GM19351 (cell line): ENCODE measurements at regions not wholly inside any gene's neighbourhood (a gene's known extent, or its start where the extent isn't known, plus 50 kb on each side); places are given as distances from the start of the nearest gene placed in this dataset.
"Not testable (repeated sequence)": the region's sequence is repeated elsewhere in the genome, so short reads cannot be mapped to it uniquely, and the experiment has no call there.

Experiments
- ATAC-seq: cut with Tn5 transposase; IDR thresholded peaks from one replicate; pipeline ENCODE4 v1.9.1; 2021; ENCODE audit warnings: mild to moderate bottlenecking, moderate library complexity; ENCODE audit not compliant: unreplicated experiment

DNA sequence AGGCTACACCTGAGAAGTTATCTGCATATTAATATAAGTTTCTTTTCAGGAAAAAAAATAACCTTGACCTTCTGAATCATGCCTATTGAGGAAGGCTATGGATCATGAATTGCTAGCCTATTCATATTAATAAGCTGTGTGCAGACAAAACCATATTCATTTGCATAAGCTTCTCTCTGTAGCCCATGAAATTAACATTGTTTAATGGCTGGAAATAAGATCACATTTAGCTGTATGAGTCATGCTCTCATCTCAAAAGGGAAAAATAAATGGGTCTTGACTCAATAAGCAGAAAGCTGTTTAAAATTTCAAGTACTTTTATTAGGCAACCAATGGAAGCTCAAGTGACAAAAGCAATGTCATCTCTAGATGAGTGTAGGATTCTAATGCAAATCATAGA lies 330.0 kb upstream of the DEPDC1 start:
- ATAC-seq = no peak

DNA sequence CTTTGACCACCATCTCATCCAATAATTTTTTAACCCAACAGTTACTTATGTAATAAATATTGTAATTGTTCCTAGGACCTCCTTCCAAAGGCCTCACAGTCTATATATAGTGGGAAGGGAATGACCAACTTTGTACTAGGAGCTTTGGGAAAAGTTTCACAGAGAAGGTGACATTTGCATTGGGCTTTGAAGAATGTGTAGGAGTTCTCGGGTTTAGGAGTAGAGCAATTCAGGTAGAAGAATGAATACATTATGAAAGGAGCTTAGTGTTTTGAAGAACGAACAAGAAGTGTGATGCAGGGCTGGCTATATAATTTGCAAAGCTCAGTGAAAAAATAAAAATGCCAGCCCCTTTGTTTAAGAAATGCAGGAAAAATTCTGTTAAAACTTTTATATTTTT lies 330.4 kb upstream of the DEPDC1 start:
- no peak for ATAC-seq

DNA sequence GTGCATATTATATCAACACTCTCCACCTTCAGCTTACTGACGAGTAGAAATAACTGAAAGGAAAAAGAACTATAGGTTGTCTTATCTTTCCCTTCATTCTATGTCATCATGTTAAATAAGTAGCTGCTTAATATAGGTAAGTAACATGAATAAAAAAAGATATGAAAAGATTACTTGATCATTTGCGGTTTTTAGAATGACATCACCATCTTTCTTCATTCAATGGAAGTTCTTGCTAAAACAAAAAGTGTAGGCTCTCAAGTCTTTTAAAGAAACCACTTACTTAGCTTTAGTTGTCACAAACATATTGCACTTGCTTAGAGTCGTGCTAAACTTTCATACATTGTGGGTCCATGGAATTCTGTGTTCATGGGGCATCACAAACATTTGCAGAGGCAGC lies 331.1 kb upstream of the DEPDC1 start:
- no peak for ATAC-seq

DNA sequence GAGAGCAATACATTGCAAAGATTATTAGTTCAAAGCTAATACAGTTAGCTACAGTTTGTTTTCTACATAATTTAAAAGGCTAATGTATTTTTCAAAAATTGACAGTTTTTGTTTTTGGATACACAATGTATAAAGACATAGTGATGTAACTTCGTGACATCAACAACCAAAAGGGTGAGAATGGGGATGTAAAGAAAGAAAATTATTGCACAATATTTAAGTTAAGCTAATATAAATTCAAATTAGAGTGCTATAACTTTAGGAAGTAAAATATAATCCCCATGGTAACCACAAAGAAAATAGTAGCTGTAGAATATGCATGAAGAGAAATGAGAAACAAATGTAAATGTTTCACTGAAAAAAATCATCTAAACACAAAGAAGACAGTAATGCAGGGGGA lies 334.4 kb upstream of the DEPDC1 start:
- no peak for ATAC-seq

DNA sequence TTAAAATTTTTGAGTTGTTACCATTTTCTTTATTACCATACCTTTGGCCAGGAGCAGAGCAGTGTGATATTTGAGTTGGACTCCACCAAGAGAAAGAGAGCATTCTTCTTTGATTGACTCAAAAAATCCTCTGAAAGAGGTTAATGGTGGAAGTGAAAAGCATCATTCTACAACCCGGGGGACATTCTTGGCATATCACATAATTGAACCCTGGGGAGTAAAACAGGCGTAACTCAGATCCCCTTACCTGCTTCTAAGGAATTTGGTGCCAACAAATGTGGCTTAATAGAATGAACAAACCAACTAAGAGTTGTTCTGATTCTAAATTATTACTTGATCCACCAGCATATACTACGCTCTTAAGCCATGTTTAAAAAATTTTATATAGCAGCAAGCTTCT lies 351.1 kb upstream of the DEPDC1 start:
- no peak for ATAC-seq

DNA sequence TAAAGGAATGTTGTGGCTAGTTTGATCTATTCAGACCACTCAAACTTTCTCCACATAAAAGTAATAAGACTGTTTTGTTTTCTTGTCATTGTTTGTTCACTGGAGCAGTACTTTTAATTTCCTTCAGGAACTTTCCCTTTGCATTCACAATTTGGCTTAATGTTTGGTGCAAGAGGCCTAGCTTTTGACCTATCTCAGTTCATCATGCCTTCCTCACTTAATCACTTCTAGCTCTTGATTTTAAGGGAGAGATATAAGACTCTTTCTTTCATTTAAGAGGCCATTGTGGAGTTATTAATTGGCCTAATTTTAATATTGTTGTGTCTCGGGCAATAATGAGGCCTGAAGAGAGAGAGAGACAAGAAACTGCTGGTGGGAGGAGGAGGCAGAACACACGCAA lies 371.7 kb upstream of the DEPDC1 start:
- ATAC-seq = no peak

DNA sequence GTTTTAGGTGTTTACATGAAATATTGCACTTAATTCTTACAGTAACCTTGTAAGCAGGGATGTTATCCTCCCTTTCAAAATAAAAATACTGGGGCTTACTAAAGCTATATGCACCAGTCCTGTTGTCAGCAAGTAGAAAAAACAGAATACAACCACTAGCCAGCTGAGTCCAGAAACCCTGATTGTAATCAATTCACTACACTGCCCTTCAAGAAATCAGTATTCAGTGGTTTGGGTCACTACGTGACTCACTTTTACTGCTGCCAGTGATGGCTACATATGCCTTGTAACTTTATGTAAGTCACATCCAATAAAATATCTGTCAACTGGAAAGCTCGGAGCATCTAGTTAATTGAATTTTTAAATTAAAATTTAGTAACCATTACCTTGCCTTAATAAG lies 376.3 kb upstream of the DEPDC1 start:
- no peak for ATAC-seq

DNA sequence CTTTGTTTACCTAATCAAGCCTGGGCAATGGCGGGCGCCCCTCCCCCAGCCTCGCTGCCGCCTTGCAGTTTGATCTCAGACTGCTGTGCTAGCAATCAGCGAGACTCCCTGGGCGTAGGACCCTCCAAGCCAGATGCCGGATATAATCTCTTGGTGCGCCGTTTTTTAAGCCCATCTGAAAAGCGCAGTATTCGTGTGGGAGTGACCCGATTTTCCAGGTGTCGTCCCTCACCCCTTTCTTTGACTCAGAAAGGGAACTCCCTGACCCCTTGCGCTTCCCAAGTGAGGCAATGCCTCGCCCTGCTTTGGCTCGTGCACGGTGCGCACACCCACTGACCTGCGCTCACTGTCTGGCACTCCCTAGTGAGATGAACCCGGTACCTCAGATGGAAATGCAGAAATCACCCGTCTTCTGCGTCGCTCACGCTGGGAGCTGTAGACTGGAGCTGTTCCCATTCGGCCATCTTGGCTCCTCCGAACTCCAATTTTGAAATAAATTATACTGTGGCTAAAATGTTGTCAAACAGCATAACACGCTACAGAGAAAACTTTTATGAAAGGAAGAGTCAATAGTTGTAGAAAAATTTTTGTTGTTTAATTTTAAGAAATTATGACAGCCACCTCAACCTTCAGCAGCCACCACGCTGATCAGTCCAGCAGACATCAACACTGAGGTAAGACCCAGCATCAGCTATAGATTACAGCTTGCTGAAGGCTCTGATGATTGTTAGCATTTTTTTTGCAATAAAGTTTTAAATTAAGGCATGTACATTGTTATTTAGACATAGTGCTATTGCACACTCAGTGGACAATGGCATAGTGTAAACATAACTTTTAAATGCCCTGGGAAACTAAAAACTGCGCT lies 384.7 kb upstream of the DEPDC1 start:
- ATAC-seq = not testable (repeated sequence)

DNA sequence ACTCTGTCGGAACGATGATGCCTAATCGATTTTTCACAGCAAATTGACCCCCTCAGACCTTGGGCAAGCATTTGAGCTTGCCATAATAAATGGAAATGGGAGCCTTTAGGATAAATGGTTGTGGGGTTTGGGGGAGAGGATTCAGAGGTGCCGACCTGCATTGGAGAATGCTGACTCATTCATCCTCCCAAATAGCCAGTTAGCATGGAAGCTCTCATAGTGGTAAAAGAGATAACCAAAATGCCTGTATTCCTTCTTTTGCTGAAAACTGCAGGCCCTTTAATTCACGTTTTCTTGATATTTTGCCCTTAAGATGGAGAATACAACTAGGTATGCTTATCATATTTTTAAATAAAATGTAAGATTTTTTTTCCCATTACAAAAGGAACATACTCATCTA lies 392.6 kb upstream of the DEPDC1 start:
- no peak for ATAC-seq

DNA sequence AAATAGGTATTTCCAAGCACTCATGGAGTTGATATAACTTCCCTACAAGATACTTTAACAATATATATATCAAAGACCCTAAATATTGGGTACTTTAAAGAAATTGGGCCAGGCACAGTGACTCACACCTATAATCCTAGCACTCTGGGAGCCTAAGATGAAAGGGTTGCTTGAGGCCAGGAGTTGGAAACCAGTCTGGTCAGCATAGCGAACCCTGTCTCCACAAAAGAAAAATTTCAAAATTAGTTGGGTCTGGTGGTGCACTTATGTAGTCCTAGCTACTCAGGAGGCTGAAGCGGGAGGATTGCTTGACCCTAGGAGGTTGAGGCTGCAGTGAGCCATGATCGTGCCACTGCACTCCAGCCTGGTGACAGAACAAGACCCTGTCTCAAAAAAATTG lies 393.9 kb upstream of the DEPDC1 start:
- no peak for ATAC-seq

DNA sequence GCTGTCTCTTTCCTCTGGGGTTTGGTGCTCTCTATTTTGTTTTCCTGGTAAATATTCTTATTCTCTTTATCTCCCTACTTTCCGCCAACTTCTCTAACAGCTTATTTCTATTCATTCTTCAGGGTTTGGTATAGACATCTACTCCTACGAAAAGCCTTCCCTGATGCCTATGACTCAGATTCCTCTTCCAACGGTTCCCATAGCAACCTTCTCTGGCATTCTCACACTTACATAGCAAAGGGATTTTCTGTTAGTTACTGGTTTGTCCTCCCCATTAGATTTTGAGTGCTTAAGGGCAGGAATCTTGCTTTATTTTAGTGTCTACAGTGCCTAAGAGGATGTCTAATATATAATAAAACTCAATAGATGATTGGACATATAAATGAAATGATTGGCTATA lies 407.6 kb upstream of the DEPDC1 start:
- ATAC-seq = no peak

DNA sequence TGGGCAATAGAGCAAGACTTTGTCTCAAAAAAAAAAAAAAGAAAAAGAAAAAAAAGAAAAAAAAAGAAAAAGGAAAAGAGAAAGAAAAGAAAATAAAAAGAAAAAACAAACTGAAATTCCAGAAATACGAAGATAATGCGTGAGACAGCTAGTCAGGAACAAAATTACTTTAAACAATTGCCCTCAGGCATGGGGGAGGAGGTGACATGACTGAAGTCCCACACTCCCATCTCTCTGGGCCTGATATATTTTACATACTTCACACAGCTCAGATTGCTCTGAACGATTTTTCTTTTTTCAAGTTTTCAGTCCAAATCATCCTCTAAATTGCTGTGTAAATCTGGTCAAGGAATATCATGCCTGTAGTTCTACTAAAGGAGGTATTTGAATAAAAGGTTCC lies 409.5 kb upstream of the DEPDC1 start:
- ATAC-seq = no peak

DNA sequence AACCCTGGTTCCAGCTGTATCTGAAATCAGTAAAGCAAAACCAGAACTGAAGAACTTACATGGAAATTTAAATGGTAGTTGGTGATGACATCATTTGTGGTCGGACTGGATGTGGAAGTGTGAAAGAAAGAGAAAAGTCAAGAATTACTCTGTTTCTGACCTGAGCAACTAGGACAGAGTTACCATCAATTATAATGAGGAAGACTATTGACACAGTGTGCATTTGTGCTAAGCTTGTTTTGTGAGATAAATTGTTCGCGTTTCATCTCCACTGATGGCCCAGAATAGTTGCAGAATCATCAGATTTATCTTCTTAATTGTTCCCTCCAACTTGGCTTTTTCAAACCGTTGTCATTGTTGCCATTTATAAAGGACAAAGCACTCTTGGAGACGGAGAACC lies 410.6 kb upstream of the DEPDC1 start:
- no peak for ATAC-seq

DNA sequence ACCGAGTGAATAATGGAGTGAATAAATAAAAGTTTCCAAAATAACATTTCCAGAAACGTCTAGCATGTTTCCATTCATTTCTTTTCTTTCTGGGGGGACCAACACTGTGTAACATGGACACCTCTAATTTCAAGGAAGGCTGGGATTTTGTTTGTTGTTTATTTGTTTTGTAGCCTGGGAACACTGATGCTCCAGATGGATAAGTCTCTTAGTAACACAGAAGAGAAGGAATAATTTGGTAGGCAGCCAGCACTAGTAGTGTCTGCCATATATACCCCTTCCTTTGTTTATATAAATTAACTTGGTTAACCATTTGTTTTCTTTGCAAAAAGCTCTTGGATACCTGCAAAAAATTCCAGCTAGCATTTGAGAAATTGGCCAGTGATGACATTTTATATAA lies 411.4 kb upstream of the DEPDC1 start:
- ATAC-seq = no peak

DNA sequence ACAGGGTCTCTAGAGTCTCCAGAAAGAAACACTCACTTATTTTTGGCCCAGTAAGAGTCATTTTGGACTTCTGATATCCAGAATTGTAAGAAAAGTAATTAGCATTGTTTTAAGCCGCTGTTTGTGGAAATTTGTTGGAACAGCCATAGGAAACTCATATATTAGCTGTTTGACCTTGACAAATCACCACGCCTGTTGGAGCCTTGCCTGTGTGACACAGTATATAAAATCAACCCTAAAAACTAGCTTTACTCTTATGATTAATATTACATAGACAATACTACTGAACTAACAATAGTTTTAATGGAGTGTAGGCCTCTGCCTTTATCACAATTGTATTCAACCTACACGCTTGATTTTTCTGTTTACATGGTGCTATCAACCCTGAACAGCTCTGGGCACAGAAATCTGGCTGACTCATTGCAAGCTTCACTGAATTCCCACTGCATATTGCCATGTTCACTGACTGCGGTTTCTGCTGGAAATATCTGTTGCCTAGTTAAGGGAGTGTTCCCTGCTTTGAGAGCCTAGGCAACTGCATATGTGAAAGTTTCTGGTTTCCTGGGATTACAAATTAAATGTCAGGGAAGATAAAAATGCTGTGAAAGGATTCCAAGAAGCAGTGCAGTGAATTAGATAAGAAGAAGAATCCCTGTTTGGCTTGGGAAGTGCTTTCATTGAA lies 419.5 kb upstream of the DEPDC1 start:
- ATAC-seq = no peak

DNA sequence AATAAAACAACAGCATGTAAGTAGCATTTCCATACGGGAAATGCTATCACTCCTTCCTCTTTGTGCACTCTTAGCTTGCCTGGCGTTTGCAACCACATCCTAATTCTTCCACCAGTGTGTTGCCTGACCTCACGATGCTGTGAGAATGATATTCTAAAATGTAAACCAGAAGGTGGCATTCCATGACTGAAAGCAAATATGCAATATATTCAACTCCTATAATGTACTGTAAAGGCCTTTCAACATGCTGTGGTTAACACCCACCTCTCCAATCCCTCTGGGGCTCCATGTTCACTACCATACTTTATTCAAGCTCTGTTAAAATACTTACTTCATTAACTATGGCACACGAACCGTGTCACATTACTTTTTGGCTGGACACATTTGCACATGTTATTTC lies 420.6 kb upstream of the DEPDC1 start:
- no peak for ATAC-seq

DNA sequence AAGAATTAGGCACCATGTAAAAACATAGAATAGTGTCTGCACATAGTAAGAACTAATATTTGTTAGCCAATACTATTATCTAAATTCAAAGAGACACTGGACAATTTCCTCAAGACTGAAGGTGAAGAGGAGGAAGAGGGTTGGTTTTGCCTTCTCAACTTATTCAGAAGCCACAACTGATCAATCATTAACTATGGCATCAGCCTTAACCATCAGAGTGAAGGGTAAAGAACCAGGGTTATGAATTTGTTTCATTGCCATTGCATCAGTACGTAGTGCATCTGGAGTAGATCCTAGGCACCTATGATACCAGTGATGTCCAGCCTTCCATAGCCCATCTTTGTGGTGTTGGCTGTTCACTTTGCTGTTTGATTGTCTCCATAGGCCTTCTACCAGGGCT lies 421.7 kb upstream of the DEPDC1 start:
- no peak for ATAC-seq

DNA sequence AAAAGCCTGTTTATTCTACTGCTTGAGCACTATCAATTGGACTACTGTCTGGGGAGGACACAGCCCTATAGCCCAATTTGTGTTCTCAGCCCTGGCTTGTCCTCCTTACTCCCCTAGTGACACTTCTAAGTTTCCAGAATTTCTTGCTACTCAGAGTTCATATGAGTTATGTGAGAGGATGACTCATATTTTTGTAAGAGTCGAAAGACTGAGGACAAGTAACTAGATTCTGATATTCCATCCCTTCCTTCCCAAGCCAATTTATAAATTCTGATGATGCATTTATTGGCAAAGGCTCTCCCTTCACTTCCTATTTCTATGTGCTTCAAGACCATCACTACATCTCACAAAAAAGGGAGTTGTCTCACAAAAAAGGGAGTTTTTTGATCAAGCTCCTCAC lies 422.2 kb upstream of the DEPDC1 start:
- ATAC-seq = no peak

DNA sequence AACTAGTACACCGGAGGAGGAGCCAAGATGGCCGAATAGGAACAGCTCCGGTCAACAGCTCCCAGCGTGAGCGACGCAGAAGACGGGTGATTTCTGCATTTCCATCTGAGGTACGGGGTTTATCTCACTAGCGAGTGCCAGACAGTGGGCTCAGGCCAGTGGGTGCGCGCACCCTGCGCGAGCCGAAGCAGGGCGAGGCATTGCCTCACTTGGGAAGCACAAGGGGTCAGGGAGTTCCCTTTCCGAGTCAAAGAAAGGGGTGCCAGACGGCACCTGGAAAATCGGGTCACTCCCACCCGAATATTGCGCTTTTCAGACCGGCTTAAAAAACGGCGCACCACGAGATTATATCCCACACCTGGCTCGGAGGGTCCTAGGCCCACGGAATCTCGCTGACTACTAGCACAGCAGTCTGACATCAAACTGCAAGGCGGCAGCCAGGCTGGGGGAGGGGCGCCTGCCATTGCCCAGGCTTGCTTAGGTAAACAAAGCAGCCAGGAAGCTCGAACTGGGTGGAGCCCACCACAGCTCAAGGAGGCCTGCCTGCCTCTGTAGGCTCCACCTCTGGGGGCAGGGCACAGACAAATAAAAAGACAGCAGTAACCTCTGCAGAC lies 426.7 kb upstream of the DEPDC1 start:
- ATAC-seq = not testable (repeated sequence)

DNA sequence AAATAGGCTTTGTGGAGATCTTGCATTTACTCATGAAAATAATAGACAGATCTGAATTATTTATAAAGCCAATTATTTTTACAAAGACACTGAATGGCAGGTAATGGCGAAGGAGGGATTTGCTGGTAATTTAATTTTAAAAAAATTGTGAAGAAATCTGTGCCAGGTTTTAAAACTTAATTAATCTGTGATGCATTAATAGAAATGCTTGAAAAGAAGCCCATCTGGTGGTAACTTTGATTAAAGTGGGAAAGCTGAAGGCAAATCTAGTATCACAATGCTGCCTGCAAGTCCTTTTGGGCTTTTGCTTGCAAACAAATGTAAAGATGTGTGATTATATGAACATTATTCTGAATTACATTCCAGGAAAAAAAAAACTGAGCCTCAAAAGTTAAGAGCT lies 433.2 kb upstream of the DEPDC1 start:
- ATAC-seq = no peak

DNA sequence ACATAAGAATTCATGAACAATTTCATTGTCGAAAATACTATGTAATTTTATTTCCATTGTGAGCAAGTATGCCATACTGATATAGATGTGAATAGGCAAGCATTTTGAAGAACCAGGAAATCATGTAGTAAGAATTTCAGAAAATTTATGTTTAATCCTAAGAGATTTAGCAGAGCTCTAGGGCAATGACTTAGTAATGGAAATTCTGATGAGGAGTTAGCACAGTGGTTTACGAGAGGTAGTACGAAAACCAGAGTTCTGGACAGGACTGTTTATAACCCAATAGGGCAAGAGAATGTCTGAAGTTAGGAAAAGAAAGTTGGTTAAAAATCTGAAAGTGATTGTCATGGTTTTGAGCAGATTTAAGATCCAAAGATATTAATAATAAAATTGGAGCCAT lies 439.6 kb upstream of the DEPDC1 start:
- no peak for ATAC-seq

DNA sequence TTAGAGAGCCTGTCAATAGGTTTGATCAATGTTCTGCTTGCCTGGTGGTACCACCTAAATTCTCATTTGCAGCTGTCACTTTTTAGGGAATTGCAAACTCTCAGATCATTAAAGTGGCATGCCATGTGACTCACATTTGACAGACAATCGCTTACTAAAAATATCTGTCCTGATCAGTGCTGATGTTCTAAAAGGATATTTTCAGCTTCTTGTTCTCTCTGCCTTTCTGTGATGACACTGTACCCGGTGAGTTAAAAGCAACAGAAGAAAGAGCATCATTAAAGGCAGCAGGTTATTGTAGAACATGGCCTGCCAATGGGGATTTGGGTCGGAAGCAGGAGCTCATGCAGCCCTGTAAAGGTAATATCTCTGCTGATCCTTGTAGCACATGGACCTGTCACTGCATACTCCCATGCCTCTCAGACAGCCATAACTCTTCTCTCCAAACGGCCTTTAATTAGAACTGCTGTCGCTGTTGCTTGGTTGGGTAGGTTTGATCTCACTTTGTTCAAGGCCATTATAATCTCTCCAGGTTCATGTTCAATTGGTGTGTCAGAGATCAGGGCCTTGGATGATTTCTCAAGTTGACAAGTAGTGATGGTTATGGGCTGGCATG lies 441.3 kb upstream of the DEPDC1 start:
- no peak for ATAC-seq
